Glomerular visceral epithelial cell (primary cell): ENCODE measurements at regions not wholly inside any gene's neighbourhood (a gene's known extent, or its start where the extent isn't known, plus 50 kb on each side); places are given as distances from the start of the nearest gene placed in this dataset.
"Not testable (repeated sequence)": the region's sequence is repeated elsewhere in the genome, so short reads cannot be mapped to it uniquely, and the experiment has no call there.

Experiments used
- DNase-seq: peaks from one replicate; pipeline ENCODE4 v3.0.0-alpha.2; 2016; ENCODE audit errors: extremely low spot score

DNA sequence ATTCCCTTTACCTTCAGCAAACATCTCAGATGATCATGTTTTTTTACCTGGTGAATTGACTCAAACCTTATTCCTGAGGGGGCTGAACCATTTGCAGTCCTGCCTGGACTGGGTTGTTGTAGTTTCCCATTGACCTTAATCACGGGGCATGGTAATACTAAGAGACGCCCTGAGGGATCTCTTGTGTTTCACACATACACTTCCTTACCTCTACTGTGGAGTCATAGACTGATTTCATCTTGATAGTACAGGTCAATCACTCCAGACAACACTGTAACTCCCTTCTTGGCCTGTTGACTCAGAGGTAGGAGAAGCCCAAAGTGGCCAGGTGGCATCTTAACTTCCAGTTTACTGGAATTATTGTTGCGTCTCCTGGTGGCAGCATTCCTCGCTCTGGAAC, 1064.0 kb upstream of the PCDH10 start:
- no peak for DNase-seq

DNA sequence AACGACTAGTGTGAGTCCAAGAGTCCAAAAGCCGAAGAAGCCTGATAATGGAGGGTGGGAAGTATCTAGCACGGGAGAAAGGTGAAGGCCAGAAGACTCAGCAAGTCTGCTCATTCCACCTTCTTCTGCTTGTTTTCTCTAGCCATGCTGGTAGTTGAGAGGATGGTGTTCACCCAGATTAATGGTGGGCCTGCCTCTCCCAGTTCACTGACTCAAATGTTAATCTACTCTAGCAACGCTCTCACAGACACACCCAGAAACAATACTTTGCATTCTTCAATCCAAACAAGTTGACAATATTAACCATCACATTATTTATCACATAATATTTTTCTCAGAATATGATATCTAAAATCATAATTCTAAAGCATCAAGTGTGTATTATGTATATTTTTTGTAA, 1055.1 kb upstream of the PCDH10 start:
- DNase-seq = no peak

DNA sequence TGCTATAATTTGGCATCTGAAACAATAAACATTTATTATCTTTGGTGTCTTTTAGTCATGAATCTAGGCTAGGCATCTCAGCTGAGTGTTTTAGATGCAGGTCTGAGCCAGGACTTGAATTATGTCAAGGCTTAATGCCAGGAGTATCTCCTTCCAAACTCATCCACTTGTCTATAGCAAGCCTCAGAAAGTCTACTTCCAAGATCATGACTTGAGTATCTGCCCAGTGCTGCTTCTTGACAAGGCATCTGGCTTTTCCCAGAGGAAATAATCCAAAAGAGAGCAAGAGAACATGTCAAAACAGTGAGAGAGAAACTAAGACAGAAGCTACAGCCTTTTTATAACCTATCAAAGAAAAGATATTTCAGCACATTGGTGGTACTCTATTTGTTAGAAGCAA, 1052.1 kb upstream of the PCDH10 start:
- no peak for DNase-seq

DNA sequence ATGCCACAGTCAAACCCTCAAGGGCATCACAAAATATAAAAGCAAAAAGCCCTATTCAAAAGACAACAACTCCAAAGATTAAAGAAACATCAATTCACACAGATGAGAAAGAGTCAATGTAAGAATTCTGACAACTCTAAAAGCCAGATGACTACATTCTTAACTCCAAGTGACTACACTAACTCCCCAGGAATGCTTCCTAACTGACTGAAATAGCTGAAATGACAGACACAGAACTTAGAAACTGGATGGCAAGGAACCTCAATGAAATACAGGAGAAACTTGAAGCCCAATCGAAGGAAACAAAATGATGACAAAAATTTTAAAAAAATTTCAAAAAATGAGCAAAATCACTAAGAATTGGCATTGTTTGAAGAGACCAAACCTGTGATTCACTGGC, 1047.6 kb upstream of the PCDH10 start:
- no peak for DNase-seq

DNA sequence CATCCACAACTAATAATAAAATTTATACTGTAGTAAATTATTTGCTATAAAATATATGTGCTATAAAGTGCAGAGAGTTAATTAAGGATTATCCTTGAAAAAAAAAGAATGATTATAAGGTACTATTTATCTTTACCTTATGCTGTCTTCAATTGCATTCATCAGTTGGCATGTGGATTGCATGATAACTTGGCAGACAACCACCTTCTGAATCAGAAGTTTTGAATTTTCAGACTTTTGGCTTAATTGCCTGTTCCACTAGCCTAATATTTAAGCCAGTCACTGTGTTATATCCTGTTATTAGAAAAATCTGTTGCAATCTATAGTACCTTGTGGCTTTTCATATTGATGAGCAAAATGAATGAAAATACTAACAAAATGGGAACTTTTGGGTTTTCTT, 1040.3 kb upstream of the PCDH10 start:
- no peak for DNase-seq

DNA sequence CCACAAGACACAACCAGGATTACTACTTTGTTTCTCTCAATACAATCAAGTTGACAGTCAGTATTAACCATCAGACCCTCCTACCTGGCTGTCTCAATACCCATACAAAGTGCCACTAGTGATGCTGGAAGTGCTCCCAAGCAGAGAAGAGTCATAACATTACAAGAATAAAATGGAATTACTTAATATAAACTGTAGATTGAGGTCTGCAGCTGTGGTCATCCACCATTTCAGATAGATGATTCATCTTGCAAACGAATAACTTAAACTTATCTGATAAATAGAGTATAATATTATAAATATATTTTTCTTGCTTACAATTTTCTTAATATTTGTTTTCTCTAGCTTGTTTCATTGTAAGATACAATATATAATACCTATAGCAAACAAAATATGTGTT, 1034.2 kb upstream of the PCDH10 start:
- DNase-seq = no peak

DNA sequence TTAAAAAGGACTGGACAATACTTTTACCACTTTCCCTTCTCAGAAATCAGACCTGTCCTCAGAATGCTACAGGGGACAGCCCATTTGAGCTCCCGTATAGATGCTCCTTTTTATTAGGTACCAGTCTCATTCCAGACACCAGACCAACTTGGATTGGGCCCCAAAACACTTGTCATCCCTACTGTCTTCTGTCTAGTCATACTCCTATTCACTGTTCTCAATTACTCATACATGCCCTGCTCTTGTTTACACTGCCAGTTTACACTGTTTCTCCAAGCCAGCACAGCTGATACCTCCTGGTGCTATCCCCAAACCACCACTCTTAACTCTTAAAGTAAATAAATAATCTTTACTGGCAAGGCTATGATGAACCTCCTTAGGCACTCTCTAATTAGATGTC, 1026.4 kb upstream of the PCDH10 start:
- not testable (repeated sequence) for DNase-seq

DNA sequence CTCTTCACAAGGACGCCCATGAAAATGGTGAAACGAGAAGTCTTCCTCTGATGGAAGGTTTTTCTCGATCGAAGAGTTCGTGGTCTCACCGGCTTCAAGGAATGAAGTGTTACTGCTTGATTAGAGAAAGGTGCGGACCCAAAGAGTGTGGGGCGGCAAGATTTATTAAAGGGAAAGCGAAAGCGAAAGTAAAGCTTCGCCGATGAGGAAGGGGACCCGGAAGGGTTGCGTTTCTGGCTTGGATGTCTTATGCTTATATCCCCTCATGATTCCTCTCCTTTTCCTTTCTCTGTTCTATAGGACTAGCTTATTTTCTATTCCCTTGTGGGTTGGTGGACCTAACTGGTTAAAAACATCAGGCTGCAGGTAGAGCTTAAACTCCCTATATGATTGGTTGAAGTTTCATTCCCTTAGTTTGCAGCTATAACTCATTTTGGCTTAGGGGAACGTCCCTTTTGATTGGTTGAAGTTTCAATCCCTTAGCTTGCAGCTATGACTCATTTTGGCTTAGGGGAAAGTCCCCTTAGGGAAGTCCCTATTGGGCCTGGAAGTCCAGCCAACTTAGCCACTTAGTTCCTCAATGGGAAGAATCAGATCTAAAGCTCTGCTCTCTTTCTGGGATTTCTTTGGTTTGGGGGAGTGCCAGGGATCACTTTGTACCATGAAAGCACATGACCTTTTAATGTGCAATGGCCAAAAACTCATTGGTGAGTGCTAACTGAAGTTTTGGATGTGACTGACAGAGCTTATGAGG, 1025.0 kb upstream of the PCDH10 start:
- DNase-seq = peak; percentile 43

DNA sequence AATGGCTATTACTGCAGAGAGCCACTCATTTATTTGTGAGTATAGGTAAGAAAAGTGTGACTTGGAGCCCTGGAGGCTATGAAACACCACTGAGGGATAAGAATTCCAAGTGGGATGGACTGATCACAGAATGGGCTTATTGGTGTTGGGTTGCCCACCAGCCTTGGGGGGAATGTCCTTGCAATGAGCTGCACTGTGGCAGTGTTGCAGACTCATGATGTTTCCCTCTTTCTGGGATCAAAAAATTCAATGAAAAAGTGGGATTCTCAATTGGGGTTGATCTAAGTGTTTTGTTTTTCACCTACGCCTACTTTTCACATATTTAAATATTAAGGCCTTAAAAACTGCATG, 1024.5 kb upstream of the PCDH10 start:
- no peak for DNase-seq

DNA sequence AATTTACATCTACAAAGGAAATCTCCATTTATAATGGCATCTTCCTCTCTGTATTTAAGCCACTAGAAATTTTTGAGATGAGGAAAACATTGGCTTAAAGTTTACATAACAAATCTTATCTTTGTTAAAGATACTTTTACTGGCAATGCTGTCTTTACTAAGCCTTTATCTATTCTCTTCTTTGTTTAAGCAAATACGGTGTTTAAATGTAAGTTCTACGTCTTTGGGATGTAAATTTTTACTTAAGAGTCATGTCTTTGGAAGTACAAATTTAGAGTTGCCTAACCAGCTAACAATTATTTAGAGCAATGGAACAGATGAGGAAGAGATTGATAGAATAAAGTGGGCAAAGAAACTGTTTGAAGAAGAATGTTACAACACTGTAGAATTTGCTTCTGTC, 1024.0 kb upstream of the PCDH10 start:
- DNase-seq = no peak

DNA sequence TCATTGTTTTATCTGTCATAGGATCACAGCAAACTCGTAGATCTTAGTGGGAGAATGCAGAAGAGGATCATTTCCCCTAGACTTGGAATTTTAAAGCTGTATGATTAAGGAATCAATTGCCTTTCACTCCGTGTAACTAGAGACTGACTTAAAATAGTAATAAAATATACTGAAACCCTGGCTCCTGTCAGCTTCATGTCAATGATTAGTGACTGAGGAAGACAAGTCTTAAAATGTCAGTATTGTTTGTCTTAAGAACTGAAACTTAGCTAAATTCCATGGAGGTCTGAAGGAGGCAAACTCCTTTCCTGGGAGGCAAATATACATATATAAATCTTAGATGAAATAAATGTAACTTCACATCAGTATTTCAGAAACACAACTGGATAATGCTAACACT, 1016.7 kb upstream of the PCDH10 start:
- DNase-seq = no peak

DNA sequence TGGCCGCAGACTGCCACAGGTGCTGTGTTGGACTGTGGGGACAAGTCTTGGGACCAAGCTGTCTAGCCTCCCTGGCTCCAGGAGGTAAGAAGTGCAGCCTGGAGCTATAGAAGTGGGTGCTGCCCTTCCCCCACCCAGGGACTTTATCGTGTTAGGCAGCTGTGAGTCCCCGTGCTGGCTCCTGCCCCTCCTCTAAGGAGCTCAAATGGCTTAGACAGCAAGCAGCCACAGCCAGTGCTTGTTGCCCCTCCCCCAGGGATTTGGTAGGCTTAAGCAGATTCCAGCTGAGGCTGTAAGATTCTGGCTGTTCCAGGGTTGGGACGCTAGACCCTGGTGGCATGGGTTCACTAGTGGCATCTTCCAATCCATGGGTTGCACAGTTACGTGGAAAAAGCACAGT, 979.4 kb upstream of the PCDH10 start:
- DNase-seq = no peak

DNA sequence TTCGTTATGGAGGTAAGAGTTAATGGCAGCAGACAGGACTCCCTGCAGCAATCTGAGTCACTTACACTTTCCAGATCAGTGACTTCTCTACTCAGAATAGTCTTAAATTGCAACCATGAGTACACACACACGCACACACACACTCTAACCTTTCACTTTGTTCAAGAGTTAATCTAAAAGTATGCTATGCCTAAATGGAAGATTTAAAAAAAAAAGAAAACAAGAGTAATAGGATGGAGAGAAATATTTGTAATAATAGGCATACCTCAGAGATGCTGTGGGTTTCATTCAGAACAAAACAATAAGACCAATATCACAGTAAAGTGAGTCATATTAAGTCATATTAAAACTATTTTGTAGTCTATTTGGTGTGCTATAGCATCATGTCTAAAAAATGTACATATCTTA, 969.1 kb upstream of the PCDH10 start:
- peak; percentile 76 for DNase-seq

DNA sequence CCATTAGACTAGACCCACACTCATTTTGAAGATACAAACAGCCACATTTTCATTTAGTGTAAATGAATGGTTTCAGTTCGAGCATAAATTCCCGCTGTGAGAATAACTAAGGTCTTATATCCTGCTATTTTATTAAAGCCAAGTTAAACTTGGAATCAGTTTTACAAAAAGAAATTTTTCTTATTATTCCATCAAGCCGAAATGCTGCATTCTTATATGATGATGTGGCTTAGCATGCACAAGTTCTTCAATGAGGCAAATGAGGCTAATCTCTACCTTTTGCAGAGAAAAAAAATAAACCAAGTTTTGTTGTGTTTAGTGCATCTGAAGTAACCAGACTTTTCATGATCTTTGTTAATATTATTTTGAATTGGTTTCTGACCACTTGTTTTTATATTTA, 953.9 kb upstream of the PCDH10 start:
- no peak for DNase-seq

DNA sequence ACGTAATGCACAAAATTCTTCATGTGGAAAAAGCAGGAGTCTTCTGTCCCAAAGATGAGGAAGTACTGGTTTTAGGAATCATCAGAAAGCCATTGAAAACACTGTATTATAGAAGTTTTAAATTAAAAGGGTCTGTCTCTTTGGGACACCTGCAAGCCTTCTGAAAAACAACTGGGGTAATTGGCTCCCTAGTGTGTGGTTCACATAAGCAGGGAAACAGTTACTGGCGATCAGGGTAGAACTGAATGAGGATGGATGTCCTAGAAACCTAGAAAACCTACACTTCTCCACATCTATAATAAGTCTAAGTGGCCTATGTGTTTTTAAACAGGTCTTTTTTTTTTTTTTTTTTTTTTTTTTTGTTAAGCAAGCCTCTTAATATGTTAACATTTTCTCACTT, 945.5 kb upstream of the PCDH10 start:
- no peak for DNase-seq

DNA sequence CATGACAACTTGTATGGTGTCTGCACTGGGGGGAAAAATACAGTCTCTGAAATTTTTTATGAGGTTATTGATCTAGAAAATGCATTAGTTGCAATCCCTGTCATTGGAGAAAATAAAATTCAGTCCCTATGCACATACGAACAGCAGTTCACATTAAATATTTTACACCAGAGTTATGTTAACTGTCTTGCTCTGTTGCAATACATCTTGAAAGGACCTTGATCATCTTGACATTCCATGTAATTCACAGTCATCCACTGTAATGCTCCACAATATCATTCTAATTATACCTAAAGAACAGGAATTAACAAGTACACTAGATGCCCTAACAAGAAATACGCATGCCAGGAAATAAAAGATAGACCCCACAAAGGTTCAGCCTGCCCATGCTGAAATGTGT, 934.6 kb upstream of the PCDH10 start:
- DNase-seq = no peak

DNA sequence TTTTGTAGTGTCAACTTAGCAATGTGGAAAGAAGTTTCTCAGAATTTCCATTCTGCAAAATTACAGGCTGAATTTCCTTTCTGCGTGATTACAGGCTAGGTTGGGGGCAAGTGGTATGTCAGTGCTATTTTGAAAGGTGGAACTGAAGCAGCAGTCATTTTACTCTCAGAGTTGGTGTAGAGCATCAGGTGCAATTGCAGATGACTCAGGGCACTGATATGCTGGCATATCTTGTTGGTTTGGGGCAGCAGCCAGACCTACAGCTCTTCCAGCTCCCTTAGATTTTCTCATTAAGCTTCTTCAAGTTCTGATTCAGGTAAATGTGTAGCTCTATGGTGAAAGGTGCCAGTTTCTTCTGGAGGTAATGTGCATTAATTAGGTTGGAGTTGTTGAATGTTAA, 930.7 kb upstream of the PCDH10 start:
- DNase-seq = peak; percentile 36

DNA sequence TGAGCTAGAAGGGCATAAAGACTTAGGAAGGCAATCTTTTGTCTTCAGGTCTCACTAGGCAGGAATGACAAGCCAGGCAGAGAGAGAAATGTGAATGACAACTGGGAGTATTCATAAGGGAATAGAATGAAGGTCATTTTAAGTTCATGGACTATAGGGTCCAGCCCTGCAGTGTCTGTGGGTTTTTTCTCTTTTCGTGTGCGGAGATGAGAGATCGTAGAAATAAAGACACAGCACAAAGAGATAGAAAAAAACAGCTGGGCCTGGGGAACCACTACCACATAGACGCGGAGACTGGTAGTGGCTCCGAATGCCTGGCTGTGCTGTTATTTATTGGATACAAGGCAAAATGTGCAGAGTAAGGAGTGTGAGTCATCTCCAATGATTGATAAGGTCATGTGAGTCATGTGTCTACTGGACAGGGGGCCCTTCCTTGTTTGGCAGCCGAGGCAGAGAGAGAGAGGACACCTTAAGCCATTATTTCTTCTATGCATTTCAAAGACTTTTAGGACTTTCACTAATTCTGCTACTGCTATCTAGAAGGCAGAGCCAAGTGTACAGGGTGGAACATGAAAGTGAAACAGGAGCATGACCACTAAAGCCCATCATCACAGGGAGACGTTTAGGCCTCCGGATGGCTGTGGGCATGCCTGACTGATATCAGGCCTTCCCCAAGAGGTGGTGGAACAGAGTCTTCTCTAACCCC, 921.8 kb upstream of the PCDH10 start:
- DNase-seq = no peak

DNA sequence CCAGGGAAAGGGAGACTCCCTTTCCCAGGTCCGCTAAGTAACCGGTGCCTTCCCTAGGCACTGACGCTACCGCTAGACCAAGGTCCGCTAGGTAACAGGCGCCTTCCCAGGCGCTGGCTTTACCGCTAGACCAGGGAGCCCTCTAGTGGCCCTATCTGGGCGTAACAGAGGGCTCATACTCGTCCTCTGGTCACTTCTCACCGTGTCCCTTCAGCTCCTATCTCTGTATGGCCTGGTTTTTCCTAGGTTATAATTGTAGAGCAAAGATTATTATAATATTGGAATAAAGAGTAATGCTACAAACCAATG, 921.3 kb upstream of the PCDH10 start:
- DNase-seq = peak; percentile 60

DNA sequence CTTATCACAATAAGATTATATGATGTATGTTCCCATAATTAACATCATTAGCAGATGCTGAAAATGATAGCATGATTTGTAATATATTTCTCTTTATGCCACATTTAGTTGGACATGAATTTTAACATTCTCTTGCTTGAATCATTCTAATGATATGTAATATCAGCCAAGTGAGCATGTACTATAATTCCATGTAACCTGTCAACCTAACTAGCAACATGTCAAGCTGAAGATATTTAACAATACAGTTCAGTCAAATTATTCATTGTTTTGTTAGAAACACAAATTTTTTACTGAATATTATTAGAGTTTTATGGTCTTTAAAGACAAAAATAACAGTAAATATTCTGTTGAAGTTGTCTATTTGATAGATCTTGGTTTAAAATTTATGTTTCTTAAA, 920.4 kb upstream of the PCDH10 start:
- DNase-seq = no peak

DNA sequence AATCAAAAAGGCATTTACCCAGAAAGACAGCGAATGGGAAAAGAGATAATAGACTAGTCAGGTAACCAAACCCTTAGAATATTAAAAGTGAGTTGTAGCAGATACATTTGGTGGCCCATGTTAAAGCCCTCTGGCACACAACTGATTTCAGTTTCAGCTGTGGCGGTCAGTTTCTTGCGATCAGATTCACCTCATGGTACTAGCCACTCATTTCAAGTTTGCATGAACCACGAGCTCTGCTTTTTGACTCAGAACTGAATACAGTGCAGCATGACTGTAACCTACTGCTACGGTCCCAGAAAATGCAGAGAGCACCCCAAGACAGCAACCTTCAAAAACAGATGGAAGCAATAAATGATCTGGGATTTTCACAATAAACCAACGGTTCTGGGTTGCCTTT, 919.1 kb upstream of the PCDH10 start:
- no peak for DNase-seq

DNA sequence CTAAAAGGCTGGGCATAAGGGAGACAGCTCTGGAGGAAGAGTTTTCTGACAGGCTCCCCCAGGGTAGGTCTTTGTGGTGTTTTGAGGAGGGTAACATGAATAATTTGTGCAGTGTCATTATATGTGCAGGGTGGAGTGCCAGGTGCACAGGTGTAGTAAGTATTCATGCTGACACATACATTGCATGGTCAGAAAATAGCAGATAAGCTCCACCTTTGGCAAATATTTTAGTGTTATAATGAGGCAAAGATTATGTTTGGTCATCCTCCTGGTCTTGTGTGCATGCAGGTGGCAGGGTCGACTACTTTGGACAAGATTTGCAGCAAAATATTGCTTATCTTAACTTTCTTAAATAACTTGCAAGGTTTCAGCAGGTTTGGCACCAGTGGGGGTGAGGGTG, 910.4 kb upstream of the PCDH10 start:
- no peak for DNase-seq

DNA sequence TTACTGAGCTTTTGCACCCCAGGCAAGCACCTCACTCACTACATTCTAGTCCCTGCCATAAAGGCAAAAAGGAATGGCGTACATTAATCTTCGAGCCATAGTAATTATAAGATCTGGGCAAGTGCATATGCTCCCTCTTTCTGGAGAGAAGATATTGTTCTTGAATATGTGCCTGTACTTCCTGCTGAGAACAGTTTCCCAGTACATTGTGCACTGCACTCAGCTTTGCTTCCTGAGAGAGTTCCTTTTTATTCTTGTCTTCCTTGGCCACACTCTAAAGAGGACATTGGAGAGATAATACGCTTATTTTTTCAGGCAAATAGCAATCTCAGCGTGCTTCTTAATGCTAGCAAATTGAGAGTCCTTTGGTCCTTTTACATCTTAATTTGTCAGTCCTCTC, 909.0 kb upstream of the PCDH10 start:
- DNase-seq = no peak

DNA sequence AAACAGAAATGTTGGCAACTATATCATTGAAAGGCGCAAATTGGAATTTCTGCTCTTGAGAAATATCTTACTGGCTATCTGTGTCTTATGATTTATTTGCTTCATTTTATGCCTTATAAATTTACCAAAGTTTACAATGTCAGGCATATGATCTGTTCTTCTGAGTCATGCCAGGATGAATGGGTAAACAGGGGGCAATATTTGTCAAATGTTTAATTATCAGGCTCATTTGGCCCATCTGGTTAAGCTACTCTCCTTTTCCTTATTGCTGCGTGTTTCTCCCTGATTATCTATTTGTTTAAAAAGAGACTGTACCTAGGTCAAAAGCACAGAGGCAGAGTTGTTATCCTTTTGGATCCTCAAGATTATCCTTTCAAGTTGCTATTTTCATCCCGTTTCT, 903.8 kb upstream of the PCDH10 start:
- no peak for DNase-seq
